Common myeloid progenitor, CD34-positive (primary cell): ENCODE measurements at regions not wholly inside any gene's neighbourhood (a gene's known extent, or its start where the extent isn't known, plus 50 kb on each side); places are given as distances from the start of the nearest gene placed in this dataset.
A peak's percentile ranks its signal among the peaks of the same experiment; 100 is the strongest.

Experiments
- CTCF ChIA-PET: fragments of 350-600 bp; sonication (Branson Sonifier 250); formaldehyde crosslinking; loops from one replicate; lab custom pipeline; 2021; ENCODE audit warnings: antibody characterized with exemption; lab: Charles Lee
- POLR2A ChIA-PET: fragments of 350-600 bp; sonication (Branson Sonifier 250); formaldehyde crosslinking; loops from one replicate; lab custom pipeline; 2021; ENCODE audit warnings: antibody characterized with exemption; lab: Charles Lee
- DNase-seq, 3 donors: peaks; one replicate each; pipeline versions ENCODE4 v3.0.0 to v3.0.0-alpha.2; 2013
- H3K27ac ChIP-seq, 2 experiments: 1 replicate in 1 of 2; 2 replicates in 1 of 2; pipeline ENCODE4 v1.7.0; 2013; ENCODE audit warnings: inconsistent platforms in 2 of 2, low read length in 2 of 2, mild to moderate bottlenecking in 2 of 2, low read depth in 1 of 2, moderate library complexity in 1 of 2; ENCODE audit not compliant: severe bottlenecking in 2 of 2, insufficient read depth in 1 of 2, poor library complexity in 1 of 2
- H3K27me3 ChIP-seq, 5 experiments: replicated peaks in 2 of 5; 1 replicate in 3 of 5; 2 replicates in 2 of 5; pipeline versions ENCODE4 v1.6.1 to v1.7.0; 2013; ENCODE audit warnings: low read length in 4 of 5, mild to moderate bottlenecking in 2 of 5, moderate library complexity in 2 of 5, inconsistent platforms in 1 of 5; ENCODE audit not compliant: insufficient read depth in 5 of 5, control insufficient read depth in 4 of 5
- H3K36me3 ChIP-seq, 4 experiments: 1 replicate in 2 of 4; 2 replicates in 2 of 4; pipeline versions ENCODE4 v1.6.1 to v1.7.0; 2013; ENCODE audit warnings: low read length in 3 of 4, control low read depth in 1 of 4, mild to moderate bottlenecking in 1 of 4; ENCODE audit not compliant: control insufficient read depth in 4 of 4, insufficient read depth in 4 of 4
- H3K4me1 ChIP-seq, 4 experiments: 1 replicate in 3 of 4; 2 replicates in 1 of 4; pipeline versions ENCODE4 v1.6.1 to v1.7.1; 2013; ENCODE audit warnings: low read length in 3 of 4, mild to moderate bottlenecking in 3 of 4, control low read depth in 1 of 4, inconsistent platforms in 1 of 4, moderate library complexity in 1 of 4; ENCODE audit not compliant: control insufficient read depth in 4 of 4, insufficient read depth in 4 of 4; ENCODE audit errors: control extremely low read depth in 1 of 4
- H3K4me3 ChIP-seq, 7 experiments: 1 replicate in 4 of 7; 2 replicates in 3 of 7; pipeline versions ENCODE4 v1.5.1 to v1.7.0; 2013; ENCODE audit warnings: mild to moderate bottlenecking in 7 of 7, low read length in 6 of 7, moderate library complexity in 6 of 7, inconsistent platforms in 2 of 7, low read depth in 2 of 7, control low read depth in 1 of 7; ENCODE audit not compliant: insufficient read depth in 4 of 7, control insufficient read depth in 1 of 7; ENCODE audit errors: extremely low read depth in 1 of 7
- H3K9me3 ChIP-seq, 5 experiments: 1 replicate in 4 of 5; 2 replicates in 1 of 5; pipeline versions ENCODE4 v1.6.1 to v1.7.1; 2013; ENCODE audit warnings: low read length in 4 of 5, mild to moderate bottlenecking in 2 of 5, inconsistent platforms in 1 of 5, low read depth in 1 of 5, moderate library complexity in 1 of 5; ENCODE audit not compliant: control insufficient read depth in 4 of 5, insufficient read depth in 2 of 5; ENCODE audit errors: control extremely low read depth in 1 of 5
- WGBS: methylation state at CpG from one replicate; pipeline ENCODE4 v1.1.5; 2013; ENCODE audit not compliant: insufficient coverage; 5-methylcytosine and 5-hydroxymethylcytosine counted together

- peaks cover 0 to 18% (median 4%) of the 10 kb centered on the region in 5 experiments for H3K9me3 ChIP-seq
- no peak for DNase-seq
- H3K4me1 ChIP-seq: no peaks in the 10 kb centered on the region
- H3K4me3 ChIP-seq: no peak overlapping the region
- WGBS: 71% methylated on average over 1 of the region's 5 CpGs
- ChIA-PET CTCF (interaction anchor here (0.6 kb wide), 1 partner anchor 16 kb away, joined by 3 read pairs; no protein-coding TSS in a partner anchor), POLR2A (no interaction called here)
- H3K27me3 ChIP-seq: peaks cover 0 to 13% (median 3%) of the 10 kb centered on the region in 5 experiments
- no peaks in the 10 kb centered on the region for H3K36me3 ChIP-seq
- H3K27ac ChIP-seq: no peak overlapping the region
Observed at GRCh38 chr15:95363646-95364045, 966.9 kb upstream of the NR2F2 start.

GRCh38 chr15:95365511-95366107 is 964.9 kb upstream of the NR2F2 start:
- DNase-seq: peak in 2 of 3 donors; percentile 1 to 3
- no peak overlapping the region for H3K4me3 ChIP-seq
- ChIA-PET POLR2A (no interaction called here), CTCF (no interaction called here)
- H3K4me1 ChIP-seq: no peaks in the 10 kb centered on the region
- 48% methylated on average over 5 of the region's 12 CpGs for WGBS
- no peak overlapping the region for H3K27ac ChIP-seq
- peaks cover 2 to 21% (median 8%) of the 10 kb centered on the region in 5 experiments for H3K27me3 ChIP-seq
- peaks cover 0 to 18% (median 4%) of the 10 kb centered on the region in 5 experiments for H3K9me3 ChIP-seq
- H3K36me3 ChIP-seq: no peaks in the 10 kb centered on the region

- peaks cover 2 to 17% (median 8%) of the 10 kb centered on the region in 5 experiments for H3K27me3 ChIP-seq
- H3K27ac ChIP-seq: no peak overlapping the region
- ChIA-PET POLR2A (no interaction called here), CTCF (no interaction called here)
- no peaks in the 10 kb centered on the region for H3K4me1 ChIP-seq
- no peak for DNase-seq
- peaks cover 0 to under 1% (median 0%) of the 10 kb centered on the region in 5 experiments for H3K9me3 ChIP-seq
- H3K36me3 ChIP-seq: no peaks in the 10 kb centered on the region
- 66% methylated on average over 4 of the region's 5 CpGs for WGBS
- H3K4me3 ChIP-seq: no peak overlapping the region
Observed at GRCh38 chr15:95368191-95368590, 962.3 kb upstream of the NR2F2 start.

GRCh38 chr15:95368755-95369601 is 961.5 kb upstream of the NR2F2 start:
- peaks cover 2 to 17% (median 8%) of the 10 kb centered on the region in 5 experiments for H3K27me3 ChIP-seq
- ChIA-PET POLR2A (no interaction called here), CTCF (no interaction called here)
- WGBS: 100% methylated on average over 3 of the region's 7 CpGs
- H3K36me3 ChIP-seq: no peaks in the 10 kb centered on the region
- no peak overlapping the region for H3K27ac ChIP-seq
- H3K4me1 ChIP-seq: no peaks in the 10 kb centered on the region
- no peak overlapping the region for H3K4me3 ChIP-seq
- H3K9me3 ChIP-seq: no peaks in the 10 kb centered on the region
- no peak for DNase-seq

- 100% methylated on average over 1 of the region's 2 CpGs for WGBS
- Histone ChIP-seq H3K4me3 (no peak overlapping the region), H3K36me3 (no peaks in the 10 kb centered on the region), H3K27me3 (peaks cover 2 to 14% (median 10%) of the 10 kb centered on the region in 5 experiments), H3K27ac (no peak overlapping the region), H3K9me3 (no peaks in the 10 kb centered on the region), H3K4me1 (no peaks in the 10 kb centered on the region)
- CTCF ChIA-PET: no interaction called here
- POLR2A ChIA-PET: no interaction called here
- DNase-seq: no peak
Observed at GRCh38 chr15:95370291-95370690, 960.2 kb upstream of the NR2F2 start.

- DNase-seq: no peak
- Histone ChIP-seq H3K27ac (no peak overlapping the region), H3K27me3 (peaks cover 2 to 17% (median 8%) of the 10 kb centered on the region in 5 experiments), H3K9me3 (no peaks in the 10 kb centered on the region), H3K4me1 (no peaks in the 10 kb centered on the region), H3K36me3 (no peaks in the 10 kb centered on the region), H3K4me3 (no peak overlapping the region)
- 100% methylated on average over 1 of the region's 2 CpGs for WGBS
- ChIA-PET CTCF (no interaction called here), POLR2A (no interaction called here)
Observed at GRCh38 chr15:95371664-95372063, 958.8 kb upstream of the NR2F2 start.

DNA sequence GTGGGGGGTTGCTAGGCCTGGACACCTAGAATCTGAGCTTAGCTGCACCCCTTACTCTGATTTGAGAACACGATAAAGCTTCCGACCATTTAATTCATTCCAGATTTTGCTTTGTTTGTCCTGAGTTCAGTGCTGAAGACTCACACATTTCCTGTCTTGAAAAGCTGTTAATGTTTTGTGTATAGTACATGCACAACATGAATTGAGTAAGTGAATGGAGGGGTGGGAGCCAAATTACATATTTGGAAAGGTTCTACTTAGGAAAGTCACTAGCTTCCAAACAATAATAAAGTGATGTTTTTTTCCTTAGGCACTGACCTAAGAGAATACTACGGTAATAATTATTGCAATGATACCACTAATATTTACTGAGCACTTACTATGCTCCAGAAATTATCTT is 955.2 kb upstream of the NR2F2 start:
- ChIA-PET POLR2A (no interaction called here), CTCF (no interaction called here)
- Histone ChIP-seq H3K27ac (no peak overlapping the region), H3K36me3 (no peaks in the 10 kb centered on the region), H3K4me1 (no peaks in the 10 kb centered on the region), H3K9me3 (no peaks in the 10 kb centered on the region), H3K4me3 (no peak overlapping the region), H3K27me3 (peaks cover 0 to 13% (median 4%) of the 10 kb centered on the region in 5 experiments)
- no peak for DNase-seq
- no CpG with 5 or more reads among the region's 3 CpGs for WGBS
